CD4-positive, alpha-beta T cell treated with Interleukin-4 for 1 hour (primary cell): ENCODE measurements at regions not wholly inside any gene's neighbourhood (a gene's known extent, or its start where the extent isn't known, plus 50 kb on each side); places are given as distances from the start of the nearest gene placed in this dataset.
"Not testable (repeated sequence)": the region's sequence is repeated elsewhere in the genome, so short reads cannot be mapped to it uniquely, and the experiment has no call there.

Experiments used
- DNase-seq, 2 donors: peaks; one replicate each; pipeline ENCODE4 v3.0.0-alpha.2; 2020 to 2022

GRCh38 chr16:29141586-29142324 lies 156.9 kb downstream of the LAT start:
- no peak for DNase-seq

- DNase-seq: not testable (repeated sequence)
These were observed 156.3 kb downstream of the LAT start for GRCh38 chr16:29141121-29141520.

GRCh38 chr16:29139901-29140855 lies 155.3 kb downstream of the LAT start:
- DNase-seq: not testable (repeated sequence)

GRCh38 chr16:29139261-29139802 lies 154.5 kb downstream of the LAT start:
- no peak for DNase-seq

- DNase-seq: not testable (repeated sequence)
These were observed 153.8 kb downstream of the LAT start for GRCh38 chr16:29138698-29139097.

GRCh38 chr16:29137894-29138662 lies 153.2 kb downstream of the LAT start:
- not testable (repeated sequence) for DNase-seq

- DNase-seq: not testable (repeated sequence)
These were observed 152.6 kb downstream of the LAT start for GRCh38 chr16:29137461-29137860.

- not testable (repeated sequence) for DNase-seq
These were observed 152.1 kb downstream of the LAT start for GRCh38 chr16:29136916-29137315.

- not testable (repeated sequence) for DNase-seq
These were observed 151.3 kb downstream of the LAT start for GRCh38 chr16:29136046-29136696.

- not testable (repeated sequence) for DNase-seq
These were observed 150.2 kb downstream of the LAT start for GRCh38 chr16:29135098-29135497.

- DNase-seq: not testable (repeated sequence)
These were observed 149.0 kb downstream of the LAT start for GRCh38 chr16:29133681-29134430.

GRCh38 chr16:29132869-29133268 lies 148.0 kb downstream of the LAT start:
- not testable (repeated sequence) for DNase-seq

GRCh38 chr16:29132444-29132843 lies 147.6 kb downstream of the LAT start:
- not testable (repeated sequence) for DNase-seq

- DNase-seq: not testable (repeated sequence)
These were observed 146.3 kb downstream of the LAT start for GRCh38 chr16:29130901-29131851.

- DNase-seq: not testable (repeated sequence)
These were observed 145.4 kb downstream of the LAT start for GRCh38 chr16:29130131-29130711.

- DNase-seq: not testable (repeated sequence)
These were observed 144.7 kb downstream of the LAT start for GRCh38 chr16:29129458-29130038.

- DNase-seq: not testable (repeated sequence)
These were observed 144.0 kb downstream of the LAT start for GRCh38 chr16:29128732-29129457.

GRCh38 chr16:29127806-29128420 lies 143.1 kb downstream of the LAT start:
- not testable (repeated sequence) for DNase-seq
